Panc1 (cell line): ENCODE measurements at regions not wholly inside any gene's neighbourhood (a gene's known extent, or its start where the extent isn't known, plus 50 kb on each side); places are given as distances from the start of the nearest gene placed in this dataset.
A peak's percentile ranks its signal among the peaks of the same experiment; 100 is the strongest.
"Not testable (repeated sequence)": the region's sequence is repeated elsewhere in the genome, so short reads cannot be mapped to it uniquely, and the experiment has no call there.

ENCODE experiments used
- ATAC-seq: fragments of 200-7000 bp; cut with Tn5 transposase; 2 replicates; pipeline ENCODE4 v1.9.1; 2020; ENCODE audit warnings: mild to moderate bottlenecking, moderate library complexity
- BruUV-seq: library from RNA; stranded (reverse); fragments of 400-500 nt; replicated peaks from 2 replicates; lab custom pipeline; 2021; lab: Mats Ljungman, UMichigan
- CTCF ChIA-PET: fragments of 300-600 bp; sonication (Branson Sonifier 250); formaldehyde crosslinking; loops from one replicate; lab custom pipeline; 2022; ENCODE audit warnings: antibody characterized with exemption; lab: Charles Lee
- POLR2A ChIA-PET: fragments of 300-600 bp; sonication (Branson Sonifier 250); formaldehyde crosslinking; loops from one replicate; lab custom pipeline; 2022; ENCODE audit warnings: antibody characterized with exemption; lab: Charles Lee
- DNase-seq: peaks from one replicate; pipeline ENCODE4 v3.0.0-alpha.2; 2010; ENCODE audit warnings: low read depth, low spot score
- H3K27ac ChIP-seq: 2 replicates; pipeline ENCODE4 v1.5.1; 2011; ENCODE audit warnings: mild to moderate bottlenecking, low read length, inconsistent platforms
- H3K27me3 ChIP-seq: fragments of 200-500 bp; sonication (Bioruptor generic); 2 replicates; pipeline ENCODE4 v1.6.0; 2014; ENCODE audit warnings: low read length, inconsistent platforms; ENCODE audit not compliant: control insufficient read depth, insufficient read depth
- H3K36me3 ChIP-seq: fragments of 200-500 bp; sonication (Bioruptor generic); 2 replicates; pipeline ENCODE4 v1.5.1; 2014; ENCODE audit warnings: inconsistent platforms, mild to moderate bottlenecking, low read length, moderate library complexity; ENCODE audit not compliant: control insufficient read depth, insufficient read depth
- H3K4me1 ChIP-seq: 2 replicates; pipeline ENCODE4 v1.5.1; 2011; ENCODE audit warnings: inconsistent platforms, mild to moderate bottlenecking, low read length, moderate library complexity; ENCODE audit not compliant: control insufficient read depth, insufficient read depth
- H3K4me3 ChIP-seq, 2 experiments: 2 replicates each; pipeline ENCODE4 v1.5.1; 2011 to 2012; ENCODE audit warnings: low read depth in 2 of 2, low read length in 2 of 2, mild to moderate bottlenecking in 2 of 2, inconsistent platforms in 1 of 2, moderate library complexity in 1 of 2
- H3K9me3 ChIP-seq: fragments of 200-500 bp; sonication (Bioruptor generic); 2 replicates; pipeline ENCODE4 v1.5.1; 2014; ENCODE audit warnings: low read depth, mild to moderate bottlenecking, inconsistent platforms, low read length, moderate library complexity; ENCODE audit not compliant: control insufficient read depth, insufficient read depth
- in situ Hi-C: cut with HindIII; loops from 2 replicates; pipeline ENCODE4 v1.10.0; 2016; ENCODE audit warnings: low sequenced_read_pairs, low pct_unique_long_range_greater_than_20kb
- intact Hi-C: fragments of 100-400 bp; cut with micrococcal nuclease; formaldehyde crosslinking; loops from one replicate; pipeline ENCODE4 v1.10.0; 2022; ENCODE audit not compliant: unreplicated experiment

GRCh38 chr21:5013455-5014304 lies 5507.7 kb upstream of the TPTE start:
- H3K27me3 ChIP-seq = not testable (repeated sequence)

GRCh38 chr21:5015187-5015586 lies 5506.2 kb upstream of the TPTE start:
- ATAC-seq, H3K9me3 ChIP-seq, H3K4me3 ChIP-seq, DNase-seq, intact Hi-C loops, CTCF ChIA-PET, H3K27me3 ChIP-seq, BruUV-seq, H3K36me3 ChIP-seq, POLR2A ChIA-PET, H3K4me1 ChIP-seq, in situ Hi-C loops, H3K27ac ChIP-seq: not testable (repeated sequence)

More at GRCh38 chr21:5013455-5014304, 5507.7 kb upstream of the TPTE start:
- H3K27ac ChIP-seq, BruUV-seq, POLR2A ChIA-PET, H3K9me3 ChIP-seq, H3K36me3 ChIP-seq, intact Hi-C loops, H3K4me1 ChIP-seq, in situ Hi-C loops, CTCF ChIA-PET, ATAC-seq, DNase-seq, H3K4me3 ChIP-seq: not testable (repeated sequence)

GRCh38 chr21:5019120-5019519 lies 5502.3 kb upstream of the TPTE start:
- DNase-seq, H3K27me3 ChIP-seq, H3K4me3 ChIP-seq, H3K9me3 ChIP-seq, H3K4me1 ChIP-seq, H3K36me3 ChIP-seq, intact Hi-C loops, POLR2A ChIA-PET, in situ Hi-C loops, H3K27ac ChIP-seq, CTCF ChIA-PET, BruUV-seq: not testable (repeated sequence)
- peak; percentile 71 for ATAC-seq

- BruUV-seq, POLR2A ChIA-PET, H3K9me3 ChIP-seq, H3K36me3 ChIP-seq, H3K27ac ChIP-seq, H3K4me1 ChIP-seq, intact Hi-C loops, DNase-seq, H3K27me3 ChIP-seq, H3K4me3 ChIP-seq, CTCF ChIA-PET, in situ Hi-C loops: not testable (repeated sequence)
- ATAC-seq = peak; percentile 47
Measured at GRCh38 chr21:5021815-5022214, 5499.6 kb upstream of the TPTE start.

GRCh38 chr21:5022254-5022653 lies 5499.1 kb upstream of the TPTE start:
- H3K36me3 ChIP-seq, intact Hi-C loops, in situ Hi-C loops, H3K27ac ChIP-seq, H3K4me3 ChIP-seq, H3K27me3 ChIP-seq, H3K4me1 ChIP-seq, H3K9me3 ChIP-seq, POLR2A ChIA-PET, CTCF ChIA-PET, BruUV-seq, DNase-seq: not testable (repeated sequence)
- peak; percentile 84 for ATAC-seq

GRCh38 chr21:5022748-5023147 lies 5498.6 kb upstream of the TPTE start:
- H3K27ac ChIP-seq, H3K4me1 ChIP-seq, in situ Hi-C loops, intact Hi-C loops, H3K9me3 ChIP-seq, CTCF ChIA-PET, H3K27me3 ChIP-seq, DNase-seq, BruUV-seq, H3K36me3 ChIP-seq, POLR2A ChIA-PET, H3K4me3 ChIP-seq: not testable (repeated sequence)
- peak; percentile 84 for ATAC-seq

- H3K27ac ChIP-seq, H3K4me3 ChIP-seq, CTCF ChIA-PET, DNase-seq, POLR2A ChIA-PET, H3K4me1 ChIP-seq, BruUV-seq, H3K36me3 ChIP-seq, in situ Hi-C loops, intact Hi-C loops, H3K9me3 ChIP-seq, ATAC-seq, H3K27me3 ChIP-seq: not testable (repeated sequence)
Measured at GRCh38 chr21:5035147-5035546, 5486.2 kb upstream of the TPTE start.
